ENCODE measurements at regions not wholly inside any gene's neighbourhood (a gene's known extent, or its start where the extent isn't known, plus 50 kb on each side); places are given as distances from the start of the nearest gene placed in this dataset.

GRCh38 chr18:24685254-24685959, 225.0 kb downstream of the HRH4 start:
- ATAC-seq (ENCODE audit: low read depth) (no peak), DNase-seq (no peak)
- TF ChIP-seq CTCF (IDR thresholded peaks at IDR 0.05): no peak
- Mint-ChIP-seq H3K27ac (no peak overlapping the region), H3K4me3 (no peak overlapping the region), H3K36me3 (ENCODE audit: low read depth) (no peaks in the 10 kb centered on the region), H3K27me3 (peaks cover 2% of the 10 kb centered on the region), H3K4me1 (no peaks in the 10 kb centered on the region), H3K9me3 (peaks cover 3% of the 10 kb centered on the region)
- ChIA-PET CTCF (no interaction called here), POLR2A (no interaction called here)
- intact Hi-C loops (cut with micrococcal nuclease): no loop called here

- CTCF ChIA-PET: no interaction called here
- peaks cover 16% of the 10 kb centered on the region for H3K9me3 Mint-ChIP-seq
- no peak for TF ChIP-seq CTCF (IDR thresholded peaks at IDR 0.05)
- ATAC-seq (ENCODE audit: low read depth) (no peak), DNase-seq (no peak)
- POLR2A ChIA-PET: no interaction called here
- intact Hi-C loops (cut with micrococcal nuclease): no loop called here
- no peaks in the 10 kb centered on the region for H3K36me3 Mint-ChIP-seq (ENCODE audit: low read depth)
- H3K27ac Mint-ChIP-seq: no peak overlapping the region
- no peak overlapping the region for H3K4me3 Mint-ChIP-seq
- H3K27me3 Mint-ChIP-seq: peaks cover 4% of the 10 kb centered on the region
- H3K4me1 Mint-ChIP-seq: no peaks in the 10 kb centered on the region
These were observed 234.7 kb downstream of the HRH4 start for GRCh38 chr18:24695168-24695567.

GRCh38 chr18:24702001-24702515, 241.6 kb downstream of the HRH4 start:
- Mint-ChIP-seq H3K27ac (no peak overlapping the region), H3K36me3 (ENCODE audit: low read depth) (no peaks in the 10 kb centered on the region), H3K27me3 (peaks cover 6% of the 10 kb centered on the region), H3K9me3 (peaks cover 5% of the 10 kb centered on the region), H3K4me3 (no peak overlapping the region), H3K4me1 (no peaks in the 10 kb centered on the region)
- DNase-seq (no peak), ATAC-seq (ENCODE audit: low read depth) (no peak)
- intact Hi-C loops (cut with micrococcal nuclease): no loop called here
- POLR2A ChIA-PET: no interaction called here
- CTCF ChIA-PET: no interaction called here
- TF ChIP-seq CTCF (IDR thresholded peaks at IDR 0.05): no peak

- Mint-ChIP-seq H3K4me1 (no peaks in the 10 kb centered on the region), H3K4me3 (no peak overlapping the region), H3K36me3 (ENCODE audit: low read depth) (no peaks in the 10 kb centered on the region), H3K27ac (no peak overlapping the region), H3K9me3 (peaks cover 5% of the 10 kb centered on the region), H3K27me3 (peaks cover 6% of the 10 kb centered on the region)
- no peak for DNase-seq
- ChIA-PET CTCF (no interaction called here), POLR2A (no interaction called here)
- TF ChIP-seq CTCF (IDR thresholded peaks at IDR 0.05): no peak
- ATAC-seq (ENCODE audit: low read depth): no peak
- intact Hi-C loops (cut with micrococcal nuclease): no loop called here
These were observed 242.9 kb downstream of the HRH4 start for GRCh38 chr18:24703316-24703715.

- H3K36me3 Mint-ChIP-seq (ENCODE audit: low read depth): no peaks in the 10 kb centered on the region
- CTCF ChIA-PET: no interaction called here
- H3K27me3 Mint-ChIP-seq: peaks cover 2% of the 10 kb centered on the region
- ATAC-seq (ENCODE audit: low read depth) (no peak), DNase-seq (no peak)
- H3K4me3 Mint-ChIP-seq: no peak overlapping the region
- no peak for TF ChIP-seq CTCF (IDR thresholded peaks at IDR 0.05)
- intact Hi-C loops (cut with micrococcal nuclease): no loop called here
- H3K4me1 Mint-ChIP-seq: no peaks in the 10 kb centered on the region
- peaks cover 7% of the 10 kb centered on the region for H3K9me3 Mint-ChIP-seq
- POLR2A ChIA-PET: no interaction called here
- no peak overlapping the region for H3K27ac Mint-ChIP-seq
These were observed 244.7 kb downstream of the HRH4 start for GRCh38 chr18:24704946-24705630.

All from activated B cell treated with CpG ODN at 0.5 μM for 24 hours (primary cell).